ENCODE measurements at regions not wholly inside any gene's neighbourhood (a gene's known extent, or its start where the extent isn't known, plus 50 kb on each side); places are given as distances from the start of the nearest gene placed in this dataset.

- Histone ChIP-seq H3K36me3 (ENCODE audit: control insufficient read depth, insufficient read depth, low read length) (no peaks in the 10 kb centered on the region), H3K9me3 (ENCODE audit: control insufficient read depth, low read length) (no peaks in the 10 kb centered on the region), H2AFZ (no peak overlapping the region), H3K4me2 (ENCODE audit: low read length) (no peak overlapping the region), H3K4me3 (ENCODE audit: low read depth, low read length) (no peak overlapping the region), H3K9ac (no peak overlapping the region), H3K27me3 (ENCODE audit: control insufficient read depth, insufficient read depth, low read length) (no peaks in the 10 kb centered on the region), H3K4me1 (no peaks in the 10 kb centered on the region), H3K79me2 (no peaks in the 10 kb centered on the region), H3K27ac (no peak overlapping the region)
- TF ChIP-seq CTCF (IDR thresholded peaks at IDR 0.05) = no peak
Observed at GRCh38 chr7:113764401-113765035, 154.3 kb downstream of the PPP1R3A start.

GRCh38 chr7:113763226-113763625, 155.6 kb downstream of the PPP1R3A start:
- Histone ChIP-seq H3K4me1 (no peaks in the 10 kb centered on the region), H3K79me2 (no peaks in the 10 kb centered on the region), H3K27me3 (ENCODE audit: control insufficient read depth, insufficient read depth, low read length) (no peaks in the 10 kb centered on the region), H3K36me3 (ENCODE audit: control insufficient read depth, insufficient read depth, low read length) (no peaks in the 10 kb centered on the region), H3K9ac (no peak overlapping the region), H3K4me2 (ENCODE audit: low read length) (no peak overlapping the region), H3K27ac (no peak overlapping the region), H3K9me3 (ENCODE audit: control insufficient read depth, low read length) (no peaks in the 10 kb centered on the region), H2AFZ (no peak overlapping the region), H3K4me3 (ENCODE audit: low read depth, low read length) (no peak overlapping the region)
- no peak for TF ChIP-seq CTCF (IDR thresholded peaks at IDR 0.05)

- H3K27me3 ChIP-seq (ENCODE audit: control insufficient read depth, insufficient read depth, low read length) = no peaks in the 10 kb centered on the region
- H3K9ac ChIP-seq = no peak overlapping the region
- H3K9me3 ChIP-seq (ENCODE audit: control insufficient read depth, low read length) = no peaks in the 10 kb centered on the region
- no peak overlapping the region for H3K4me3 ChIP-seq (ENCODE audit: low read depth, low read length)
- TF ChIP-seq CTCF (IDR thresholded peaks at IDR 0.05) = no peak
- no peak overlapping the region for H3K27ac ChIP-seq
- H3K36me3 ChIP-seq (ENCODE audit: control insufficient read depth, insufficient read depth, low read length) = no peaks in the 10 kb centered on the region
- H3K4me1 ChIP-seq = no peaks in the 10 kb centered on the region
- no peak overlapping the region for H3K4me2 ChIP-seq (ENCODE audit: low read length)
- H2AFZ ChIP-seq = no peak overlapping the region
- H3K79me2 ChIP-seq = no peaks in the 10 kb centered on the region
Observed at GRCh38 chr7:113756250-113756649, 162.6 kb downstream of the PPP1R3A start.

- H3K27ac ChIP-seq = no peak overlapping the region
- no peaks in the 10 kb centered on the region for H3K79me2 ChIP-seq
- no peak for TF ChIP-seq CTCF (IDR thresholded peaks at IDR 0.05)
- H3K27me3 ChIP-seq (ENCODE audit: control insufficient read depth, insufficient read depth, low read length) = no peaks in the 10 kb centered on the region
- H3K4me3 ChIP-seq (ENCODE audit: low read depth, low read length) = no peak overlapping the region
- H2AFZ ChIP-seq = no peak overlapping the region
- no peaks in the 10 kb centered on the region for H3K9me3 ChIP-seq (ENCODE audit: control insufficient read depth, low read length)
- H3K9ac ChIP-seq = no peak overlapping the region
- no peak overlapping the region for H3K4me2 ChIP-seq (ENCODE audit: low read length)
- no peaks in the 10 kb centered on the region for H3K36me3 ChIP-seq (ENCODE audit: control insufficient read depth, insufficient read depth, low read length)
- no peaks in the 10 kb centered on the region for H3K4me1 ChIP-seq
Observed at GRCh38 chr7:113752689-113753088, 166.1 kb downstream of the PPP1R3A start.

- Histone ChIP-seq H3K9me3 (ENCODE audit: control insufficient read depth, low read length) (no peaks in the 10 kb centered on the region), H2AFZ (no peak overlapping the region), H3K4me1 (no peaks in the 10 kb centered on the region), H3K79me2 (no peaks in the 10 kb centered on the region), H3K27me3 (ENCODE audit: control insufficient read depth, insufficient read depth, low read length) (no peaks in the 10 kb centered on the region), H3K36me3 (ENCODE audit: control insufficient read depth, insufficient read depth, low read length) (no peaks in the 10 kb centered on the region), H3K9ac (no peak overlapping the region), H3K4me2 (ENCODE audit: low read length) (no peak overlapping the region), H3K27ac (no peak overlapping the region), H3K4me3 (ENCODE audit: low read depth, low read length) (no peak overlapping the region)
- TF ChIP-seq CTCF (IDR thresholded peaks at IDR 0.05) = no peak
Observed at GRCh38 chr7:113752289-113752688, 166.5 kb downstream of the PPP1R3A start.

All from parathyroid adenoma (tissue), 2 donors.